A549 (cell line): ENCODE measurements at regions not wholly inside any gene's neighbourhood (a gene's known extent, or its start where the extent isn't known, plus 50 kb on each side); places are given as distances from the start of the nearest gene placed in this dataset.

Experiments used
- ATAC-seq, 2 experiments: fragments of 200-7000 bp in 1 of 2; fragments of >200 bp in 1 of 2; cut with Nextera tagmentation in 1 of 2; cut with Tn5 transposase in 1 of 2; 3 replicates each; pipeline versions ENCODE4 v1.8.0 to v1.9.1; 2018 to 2020; ENCODE audit warnings: mild to moderate bottlenecking in 1 of 2, moderate library complexity in 1 of 2
- CTCF ChIA-PET: fragments of 300-600 bp; sonication (Branson Sonifier 250); formaldehyde crosslinking; extraction: SDS; loops from one replicate; lab custom pipeline; 2021; ENCODE audit warnings: antibody characterized with exemption, inconsistent platforms; lab: Yijun Ruan, JAX
- POLR2A ChIA-PET: fragments of 350-600 bp; formaldehyde crosslinking; extraction: SDS; loops from one replicate; lab custom pipeline; 2021; ENCODE audit warnings: antibody characterized with exemption, inconsistent platforms; lab: Yijun Ruan, JAX
- DNase-seq, 2 experiments: peaks; one replicate each; pipeline versions ENCODE4 v3.0.0 to v3.0.0-alpha.2; 2011 to 2016; ENCODE audit warnings: low read depth in 1 of 2, low spot score in 1 of 2
- FAIRE-seq: peaks from 2 replicates; lab custom pipeline; 2011; peaks lifted over from hg19 to GRCh38; lab: Jason Lieb, UNC
- H3K27ac ChIP-seq, 2 experiments: fragments of >200 bp; sonication (Bioruptor Twin); formaldehyde crosslinking; 3 replicates each; pipeline ENCODE4 v1.5.1; 2016 to 2017
- H3K4me1 ChIP-seq: fragments of >200 bp; sonication (Bioruptor Twin); formaldehyde crosslinking; 3 replicates; pipeline ENCODE4 v1.6.1; 2016
- H3K4me2 ChIP-seq: fragments of >200 bp; sonication (Bioruptor Twin); formaldehyde crosslinking; 3 replicates; pipeline ENCODE4 v1.6.1; 2016
- H3K4me3 ChIP-seq: fragments of >200 bp; sonication (Bioruptor Twin); formaldehyde crosslinking; 3 replicates; pipeline ENCODE4 v1.5.1; 2016
- H3K9me3 ChIP-seq: fragments of >200 bp; sonication (Bioruptor Twin); formaldehyde crosslinking; 3 replicates; pipeline ENCODE4 v1.6.1; 2016
- BHLHE40 ChIP-seq: IDR thresholded peaks from 2 replicates; pipeline ENCODE4 v1.6.1; 2012; ENCODE audit warnings: low read depth, low read length, inconsistent platforms
- CBX8 ChIP-seq: fragments of 200-600 bp; sonication (generic); IDR thresholded peaks from 2 replicates; pipeline ENCODE4 v1.6.1; 2016
- EHF ChIP-seq: fragments of 250-450 bp; sonication (Bioruptor Pico); IDR thresholded peaks from 2 replicates; pipeline ENCODE4 v1.5.0; 2020; ENCODE audit warnings: mild to moderate bottlenecking
- FOSB ChIP-seq: fragments of 250-450 bp; sonication (Bioruptor Pico); IDR thresholded peaks from 2 replicates; pipeline ENCODE4 v1.5.0; 2020; ENCODE audit warnings: mild to moderate bottlenecking, moderate library complexity
- HDAC2 ChIP-seq: fragments of 200-600 bp; sonication (generic); IDR thresholded peaks from 2 replicates; pipeline ENCODE4 v1.6.1; 2016
- HMGXB4 ChIP-seq: fragments of 250-450 bp; sonication (Bioruptor Pico); IDR thresholded peaks from 2 replicates; pipeline ENCODE4 v1.5.0; 2021; ENCODE audit warnings: mild to moderate bottlenecking, moderate library complexity, borderline replicate concordance
- NPAS2 ChIP-seq: fragments of 250-450 bp; sonication (Bioruptor Pico); IDR thresholded peaks from 2 replicates; pipeline ENCODE4 v1.8.0; 2022; ENCODE audit warnings: mild to moderate bottlenecking, moderate library complexity, borderline replicate concordance
- NR3C1 ChIP-seq: fragments of >200 bp; sonication (Bioruptor Twin); formaldehyde crosslinking; IDR thresholded peaks from 3 replicates; pipeline ENCODE4 v1.6.1; 2017
- PHF8 ChIP-seq: fragments of 200-600 bp; sonication (generic); IDR thresholded peaks from 2 replicates; pipeline ENCODE4 v1.6.1; 2016; ENCODE audit warnings: low read depth, mild to moderate bottlenecking, antibody characterized with exemption, moderate library complexity, borderline replicate concordance
- POLR2A ChIP-seq: IDR thresholded peaks from 2 replicates; pipeline ENCODE4 v1.6.1; 2012; ENCODE audit warnings: mild to moderate bottlenecking, low read length
- POLR2AphosphoS2 ChIP-seq: conservative IDR thresholded peaks from 2 replicates; pipeline ENCODE4 v1.6.1; 2012; ENCODE audit warnings: low read length, improper control_type of control experiment, inconsistent platforms
- RAD21 ChIP-seq, 2 experiments: fragments of >200 bp in 1 of 2; sonication (Bioruptor Twin) in 1 of 2; formaldehyde crosslinking in 1 of 2; IDR thresholded peaks in 1 of 2; conservative IDR thresholded peaks in 1 of 2; 2 replicates in 1 of 2; 3 replicates in 1 of 2; pipeline ENCODE4 v1.6.1; 2012 to 2018; ENCODE audit warnings: inconsistent platforms in 1 of 2
- RCOR1 ChIP-seq: fragments of 150-350 bp; IDR thresholded peaks from 2 replicates; pipeline ENCODE4 v1.6.1; 2014; ENCODE audit warnings: antibody characterized with exemption, low read length, low read depth
- RFX5 ChIP-seq: fragments of 450-650 bp; IDR thresholded peaks from 2 replicates; pipeline ENCODE4 v1.7.1; 2014; ENCODE audit warnings: antibody characterized with exemption, mild to moderate bottlenecking, moderate library complexity
- SREBF2 ChIP-seq: fragments of 450-650 bp; IDR thresholded peaks from 2 replicates; pipeline ENCODE4 v1.6.1; 2014; ENCODE audit warnings: mild to moderate bottlenecking, moderate library complexity
- TFCP2L1 ChIP-seq: fragments of 250-450 bp; sonication (Bioruptor Pico); IDR thresholded peaks from 2 replicates; pipeline ENCODE4 v1.5.0; 2021; ENCODE audit warnings: mild to moderate bottlenecking
- ZC3H11A ChIP-seq: fragments of 450-650 bp; IDR thresholded peaks from 2 replicates; pipeline ENCODE4 v1.6.1; 2014; ENCODE audit warnings: antibody characterized with exemption, mild to moderate bottlenecking
- ZFP36 ChIP-seq: fragments of 450-650 bp; IDR thresholded peaks from 2 replicates; pipeline ENCODE4 v1.6.1; 2014; ENCODE audit warnings: borderline replicate concordance; ENCODE audit not compliant: partially characterized antibody
- WGBS: methylation state at CpG from one replicate; pipeline ENCODE4 v1.1.6; 2017; ENCODE audit errors: missing lambda C conversion rate; 5-methylcytosine and 5-hydroxymethylcytosine counted together
- TF ChIP-seq, protein P1 (sequence below): fragments of >200 bp; sonication (Bioruptor Twin); formaldehyde crosslinking; IDR thresholded peaks from 3 replicates; pipeline ENCODE4 v1.6.1; 2016
- TF ChIP-seq, protein P2 (sequence below): IDR thresholded peaks from 2 replicates; pipeline ENCODE4 v1.6.1; 2012
- TF ChIP-seq, protein P3 (sequence below): fragments of 450-650 bp; IDR thresholded peaks from 2 replicates; pipeline ENCODE4 v1.6.1; 2014; ENCODE audit warnings: antibody characterized with exemption

DNA sequence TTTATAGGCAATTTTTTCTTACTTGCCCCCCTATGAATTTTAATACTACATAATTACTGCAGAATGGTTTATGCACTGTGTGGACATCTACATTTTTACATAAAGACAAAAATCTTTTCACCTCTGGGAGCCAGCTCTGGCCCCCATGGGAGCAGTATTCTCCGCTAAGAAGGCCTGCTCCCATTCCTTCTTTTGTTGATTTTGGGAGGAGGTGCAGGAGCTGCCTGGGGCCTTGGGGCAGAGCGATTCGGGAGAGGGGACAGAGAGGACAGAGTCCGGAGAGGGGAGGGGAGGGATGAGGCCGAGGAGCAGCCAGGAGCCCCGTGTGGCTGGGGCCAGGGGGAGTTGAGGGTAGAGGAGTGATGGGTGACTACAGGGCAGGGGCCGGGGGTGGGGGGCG lies 452.0 kb downstream of the PREX1 start:
- H3K27ac ChIP-seq = no peak overlapping the region
- TF ChIP-seq NR3C1 = no peak
- TF ChIP-seq, protein P1, sequence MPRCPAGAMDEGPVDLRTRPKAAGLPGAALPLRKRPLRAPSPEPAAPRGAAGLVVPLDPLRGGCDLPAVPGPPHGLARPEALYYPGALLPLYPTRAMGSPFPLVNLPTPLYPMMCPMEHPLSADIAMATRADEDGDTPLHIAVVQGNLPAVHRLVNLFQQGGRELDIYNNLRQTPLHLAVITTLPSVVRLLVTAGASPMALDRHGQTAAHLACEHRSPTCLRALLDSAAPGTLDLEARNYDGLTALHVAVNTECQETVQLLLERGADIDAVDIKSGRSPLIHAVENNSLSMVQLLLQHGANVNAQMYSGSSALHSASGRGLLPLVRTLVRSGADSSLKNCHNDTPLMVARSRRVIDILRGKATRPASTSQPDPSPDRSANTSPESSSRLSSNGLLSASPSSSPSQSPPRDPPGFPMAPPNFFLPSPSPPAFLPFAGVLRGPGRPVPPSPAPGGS = no peak
- no peak for TF ChIP-seq ZC3H11A
- TF ChIP-seq HMGXB4 (CRISPR knock-in tag) = no peak
- TF ChIP-seq SREBF2 = no peak
- no peak for TF ChIP-seq POLR2AphosphoS2
- no peak for TF ChIP-seq BHLHE40
- TF ChIP-seq POLR2A = no peak
- no peak for TF ChIP-seq TFCP2L1 (CRISPR knock-in tag)
- TF ChIP-seq FOSB = no peak
- TF ChIP-seq RFX5 = no peak
- TF ChIP-seq PHF8 = no peak
- TF ChIP-seq, protein P2, sequence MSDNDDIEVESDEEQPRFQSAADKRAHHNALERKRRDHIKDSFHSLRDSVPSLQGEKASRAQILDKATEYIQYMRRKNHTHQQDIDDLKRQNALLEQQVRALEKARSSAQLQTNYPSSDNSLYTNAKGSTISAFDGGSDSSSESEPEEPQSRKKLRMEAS = no peak
- no peak for TF ChIP-seq ZFP36
- TF ChIP-seq, all 56 proteins: peak for 0
- peaks cover 12% of the 10 kb centered on the region for H3K4me1 ChIP-seq
- no peak for ATAC-seq
- H3K9me3 ChIP-seq = no peaks in the 10 kb centered on the region
- H3K4me3 ChIP-seq = no peak overlapping the region
- FAIRE-seq = no peak
- POLR2A ChIA-PET = interaction anchor here (0.6 kb wide), 1 partner anchor 60 kb away, joined by 3 read pairs; no protein-coding TSS in a partner anchor
- DNase-seq = no peak
- 63% methylated on average over 8 of the region's 8 CpGs for WGBS
- CTCF ChIA-PET = interaction anchor here (0.7 to 1.2 kb wide), 2 partner anchors 8 to 15 kb away, joined by 3 read pairs; no protein-coding TSS in a partner anchor
- H3K4me2 ChIP-seq = no peak overlapping the region

DNA sequence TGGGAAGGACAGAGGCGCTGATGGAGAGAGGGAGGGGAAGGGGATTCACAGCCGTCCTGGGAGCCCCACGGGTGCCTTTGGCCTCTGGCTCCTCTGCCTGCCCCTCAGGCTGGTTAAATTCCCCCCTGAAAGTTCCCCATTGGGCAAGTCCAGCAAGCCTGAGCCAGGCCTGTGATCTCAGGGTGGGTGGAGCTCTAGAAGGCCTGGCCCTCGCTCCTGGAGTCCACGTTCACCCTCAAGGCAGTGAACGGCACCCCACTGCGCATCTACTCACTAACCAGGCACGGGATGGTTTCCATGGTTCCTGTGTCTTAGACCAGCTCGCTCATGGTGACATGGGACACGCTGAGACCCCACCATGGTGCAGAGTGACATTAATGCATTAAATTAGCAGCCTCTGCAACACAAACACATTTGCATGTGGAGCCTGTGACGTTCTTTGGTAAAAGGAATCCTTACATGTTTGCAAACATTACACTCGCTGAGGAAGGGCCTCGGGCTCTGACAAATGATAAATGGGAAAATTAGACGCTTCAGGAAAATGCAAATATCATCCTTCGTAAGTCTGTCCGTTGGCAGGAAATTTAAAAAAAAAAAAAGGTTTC lies 452.7 kb downstream of the PREX1 start:
- ChIA-PET CTCF (interaction anchor here (0.7 to 1.2 kb wide), 2 partner anchors 9 to 14 kb away, joined by 3 read pairs; no protein-coding TSS in a partner anchor), POLR2A (no interaction called here)
- Histone ChIP-seq H3K4me1 (peaks cover 12% of the 10 kb centered on the region), H3K9me3 (no peaks in the 10 kb centered on the region), H3K4me3 (no peak overlapping the region), H3K4me2 (no peak overlapping the region), H3K27ac (peak overlapping the region in 1 of 2 experiments; percentile 48; a peak in 3 of 6 replicates)
- ATAC-seq = no peak
- DNase-seq = no peak
- TF ChIP-seq, protein P3, sequence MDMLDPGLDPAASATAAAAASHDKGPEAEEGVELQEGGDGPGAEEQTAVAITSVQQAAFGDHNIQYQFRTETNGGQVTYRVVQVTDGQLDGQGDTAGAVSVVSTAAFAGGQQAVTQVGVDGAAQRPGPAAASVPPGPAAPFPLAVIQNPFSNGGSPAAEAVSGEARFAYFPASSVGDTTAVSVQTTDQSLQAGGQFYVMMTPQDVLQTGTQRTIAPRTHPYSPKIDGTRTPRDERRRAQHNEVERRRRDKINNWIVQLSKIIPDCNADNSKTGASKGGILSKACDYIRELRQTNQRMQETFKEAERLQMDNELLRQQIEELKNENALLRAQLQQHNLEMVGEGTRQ = no peak
- TF ChIP-seq RAD21 (conservative IDR thresholded peaks at IDR 0.05 in 1 of 2, IDR thresholded peaks at IDR 0.05 in 1 of 2) (no peak), BHLHE40 (no peak), ZFP36 (no peak), FOSB (no peak), EHF (CRISPR knock-in tag) (no peak), POLR2AphosphoS2 (no peak), HDAC2 (no peak), RCOR1 (no peak), CBX8 (no peak), NPAS2 (CRISPR knock-in tag) (no peak)
- WGBS = 87% methylated on average over 16 of the region's 16 CpGs
- FAIRE-seq = no peak
